Fibroblast of mammary gland (primary cell): ENCODE measurements at regions not wholly inside any gene's neighbourhood (a gene's known extent, or its start where the extent isn't known, plus 50 kb on each side); places are given as distances from the start of the nearest gene placed in this dataset.

Experiments
- DNase-seq: peaks from one replicate; pipeline ENCODE4 v3.0.0-alpha.2; 2010; ENCODE audit warnings: low read depth
- H3K4me3 ChIP-seq: 2 replicates; pipeline ENCODE4 v1.5.1; 2011; ENCODE audit warnings: low read depth, mild to moderate bottlenecking, low read length, moderate library complexity; ENCODE audit not compliant: control insufficient read depth
- CTCF ChIP-seq: conservative IDR thresholded peaks from 2 replicates; pipeline ENCODE4 v1.5.1; 2011; ENCODE audit warnings: low read depth, low read length, inconsistent platforms; ENCODE audit not compliant: control insufficient read depth, insufficient read depth

DNA sequence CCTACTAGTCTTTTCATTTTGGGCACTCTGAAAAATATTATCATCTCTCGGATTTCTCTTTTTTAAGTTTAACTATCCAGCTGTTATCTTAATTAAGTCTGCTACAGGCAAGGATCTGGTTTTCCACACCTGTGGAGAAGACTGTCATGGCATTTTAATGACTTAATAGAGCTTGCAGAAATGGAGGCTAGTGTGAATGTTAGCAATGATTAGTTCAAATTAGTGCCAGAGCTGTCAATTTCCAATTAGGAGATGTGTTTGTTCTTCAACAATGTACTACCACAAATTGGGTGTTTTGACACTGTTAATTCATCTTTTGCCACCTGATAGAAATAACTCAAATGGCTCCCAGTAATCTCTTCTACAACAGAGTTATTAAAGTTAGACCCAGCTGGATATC lies 2023.0 kb upstream of the CDH9 start:
- TF ChIP-seq CTCF: no peak
- DNase-seq: no peak
- no peak overlapping the region for H3K4me3 ChIP-seq

DNA sequence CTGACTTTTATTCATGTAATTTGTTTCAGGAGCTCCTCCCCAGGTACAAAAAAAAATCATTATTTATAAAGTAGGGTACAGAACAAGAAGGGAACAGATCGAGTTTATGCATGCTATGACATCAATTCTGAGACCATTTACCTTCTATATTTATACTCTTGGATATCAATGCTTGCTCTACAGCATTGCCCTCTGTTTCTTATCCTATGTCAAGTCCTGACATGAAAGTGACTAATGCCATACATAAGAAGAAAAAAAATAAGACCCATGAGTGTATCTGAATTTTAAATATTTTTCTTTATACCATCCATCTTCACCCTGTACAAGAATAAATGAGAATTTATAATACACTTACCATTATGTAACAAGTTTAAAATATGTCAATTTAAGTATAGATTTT lies 2016.3 kb upstream of the CDH9 start:
- no peak for TF ChIP-seq CTCF
- DNase-seq: no peak
- no peak overlapping the region for H3K4me3 ChIP-seq

DNA sequence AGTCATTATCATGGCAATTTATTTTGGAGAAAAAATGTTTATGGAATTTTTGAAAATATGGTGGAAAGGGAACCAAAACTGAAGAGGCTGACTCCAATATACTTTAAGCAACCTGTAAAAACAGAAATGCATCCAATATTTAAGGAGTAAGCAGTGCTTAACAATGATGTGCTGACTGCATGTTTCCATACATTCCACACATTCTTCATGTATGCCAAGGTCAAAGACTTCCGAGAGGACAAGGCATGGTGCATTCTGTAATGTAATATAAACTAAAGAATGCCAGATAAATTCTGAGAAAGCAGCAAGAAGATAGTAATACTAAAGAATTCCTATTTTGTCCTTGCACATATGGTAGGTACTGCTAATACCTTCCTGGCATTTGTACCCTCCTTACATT lies 2015.9 kb upstream of the CDH9 start:
- no peak for TF ChIP-seq CTCF
- DNase-seq: no peak
- no peak overlapping the region for H3K4me3 ChIP-seq

DNA sequence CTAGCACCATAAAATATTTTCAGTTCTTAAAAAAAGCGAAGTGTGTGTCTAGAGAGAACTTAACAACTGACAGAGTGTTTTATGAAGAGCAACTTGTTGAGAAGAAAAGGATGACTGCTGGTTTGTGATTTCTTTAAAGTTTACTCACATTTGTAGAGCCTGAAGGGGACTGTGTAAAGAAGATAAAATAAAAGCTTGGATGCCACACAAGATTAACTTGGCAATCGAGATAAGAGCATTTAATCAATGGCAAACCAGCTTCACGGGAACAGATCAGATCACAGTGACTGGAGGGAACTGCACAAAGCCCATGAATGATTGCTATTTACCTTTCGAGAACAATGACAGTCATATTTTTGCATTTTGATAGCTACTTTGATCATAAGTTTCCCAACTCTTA lies 2013.1 kb upstream of the CDH9 start:
- TF ChIP-seq CTCF: no peak
- no peak overlapping the region for H3K4me3 ChIP-seq
- no peak for DNase-seq

DNA sequence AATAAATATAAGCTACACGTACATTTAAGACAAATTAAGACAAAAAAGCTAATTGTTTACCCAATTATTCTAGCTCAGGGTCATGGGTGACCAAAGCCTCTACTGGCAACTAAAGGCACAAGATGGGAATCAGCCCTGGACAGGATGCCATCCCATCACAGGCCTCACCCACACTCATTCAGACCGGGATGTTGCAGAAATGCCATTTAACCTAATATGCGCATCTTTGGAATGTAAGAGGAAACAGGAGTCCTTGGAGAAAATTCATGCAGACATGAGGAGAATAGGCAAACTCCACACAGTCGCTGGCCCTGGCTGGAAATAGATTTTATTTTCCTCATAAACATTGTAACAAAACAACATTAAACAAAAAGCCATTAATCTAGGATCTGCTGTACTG lies 2003.8 kb upstream of the CDH9 start:
- DNase-seq: no peak
- no peak for TF ChIP-seq CTCF
- no peak overlapping the region for H3K4me3 ChIP-seq

DNA sequence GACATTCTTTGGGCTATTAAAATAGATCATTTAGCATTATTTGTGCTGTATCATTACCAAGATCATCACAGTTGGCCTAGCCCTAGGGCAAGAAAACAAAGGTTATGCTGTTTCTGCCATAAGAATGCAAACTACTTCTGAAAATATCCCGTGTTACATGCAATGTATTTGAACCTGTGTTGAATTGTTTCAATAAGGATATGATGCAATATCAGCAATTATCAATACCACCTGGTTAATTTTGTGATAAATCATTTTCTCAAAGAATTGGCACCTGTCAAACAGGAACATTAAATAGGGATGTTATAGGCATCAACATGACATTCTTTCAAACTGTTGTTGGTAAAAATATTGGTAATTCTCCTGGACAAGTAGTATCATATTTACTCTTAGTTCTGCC lies 2002.0 kb upstream of the CDH9 start:
- no peak for DNase-seq

More for the DNA sequence above, 2002.0 kb upstream of the CDH9 start:
- TF ChIP-seq CTCF: no peak
- no peak overlapping the region for H3K4me3 ChIP-seq
